Liver (tissue), 8 donors: ENCODE measurements at regions not wholly inside any gene's neighbourhood (a gene's known extent, or its start where the extent isn't known, plus 50 kb on each side); places are given as distances from the start of the nearest gene placed in this dataset.
A peak's percentile ranks its signal among the peaks of the same experiment; 100 is the strongest.

ENCODE experiments used
- DNase-seq: peaks from one replicate; pipeline ENCODE4 v3.0.0-alpha.2; 2017; ENCODE audit warnings: low spot score
- H3K27ac ChIP-seq, 2 donors: one replicate each; pipeline ENCODE4 v1.7.0; 2013; ENCODE audit warnings: inconsistent platforms in 2 of 2, low read length in 2 of 2, control low read depth in 1 of 2, low read depth in 1 of 2, mild to moderate bottlenecking in 1 of 2
- H3K27me3 ChIP-seq, 4 donors: one replicate each; pipeline versions ENCODE4 v1.6.1 to v1.7.0; 2013; ENCODE audit warnings: low read length in 3 of 4, inconsistent platforms in 1 of 4, mild to moderate bottlenecking in 1 of 4, moderate library complexity in 1 of 4; ENCODE audit not compliant: control insufficient read depth in 4 of 4, insufficient read depth in 4 of 4
- H3K36me3 ChIP-seq, 4 donors: one replicate each; pipeline versions ENCODE4 v1.6.1 to v1.7.0; 2013; ENCODE audit warnings: low read length in 3 of 4, mild to moderate bottlenecking in 3 of 4, low read depth in 1 of 4, moderate library complexity in 1 of 4; ENCODE audit not compliant: control insufficient read depth in 4 of 4, insufficient read depth in 3 of 4
- H3K4me1 ChIP-seq, 4 donors: one replicate each; pipeline versions ENCODE4 v1.6.1 to v1.7.0; 2013; ENCODE audit warnings: low read length in 3 of 4, mild to moderate bottlenecking in 3 of 4, moderate library complexity in 1 of 4; ENCODE audit not compliant: control insufficient read depth in 4 of 4, insufficient read depth in 4 of 4
- H3K4me3 ChIP-seq, 3 donors: one replicate each; pipeline versions ENCODE4 v1.6.1 to v1.7.0; 2013; ENCODE audit warnings: low read length in 3 of 3, control low read depth in 1 of 3, low read depth in 1 of 3, mild to moderate bottlenecking in 1 of 3
- H3K9ac ChIP-seq, 2 donors: one replicate each; pipeline ENCODE4 v1.7.0; 2013; ENCODE audit warnings: low read length in 2 of 2, mild to moderate bottlenecking in 2 of 2, moderate library complexity in 2 of 2, control low read depth in 1 of 2, low read depth in 1 of 2
- H3K9me3 ChIP-seq, 4 donors: one replicate each; pipeline versions ENCODE4 v1.6.1 to v1.7.0; 2013; ENCODE audit warnings: low read length in 3 of 4; ENCODE audit not compliant: control insufficient read depth in 4 of 4
- CTCF ChIP-seq: fragments of 150-350 bp; IDR thresholded peaks from 2 replicates; pipeline ENCODE4 v1.5.1; 2017; ENCODE audit warnings: improper control_type of control experiment, low read depth, low read length; ENCODE audit not compliant: missing input control
- EGR1 ChIP-seq, 2 donors: IDR thresholded peaks; 2 replicates each; pipeline ENCODE4 v1.6.1; 2016 to 2018; ENCODE audit warnings: antibody characterized with exemption in 2 of 2, low read depth in 2 of 2
- FOXA1 ChIP-seq: IDR thresholded peaks from 2 replicates; pipeline ENCODE4 v1.6.1; 2016; ENCODE audit warnings: antibody characterized with exemption
- FOXA2 ChIP-seq: IDR thresholded peaks from 2 replicates; pipeline ENCODE4 v1.6.1; 2016; ENCODE audit warnings: antibody characterized with exemption
- GABPA ChIP-seq, 2 donors: IDR thresholded peaks in 1 of 2; conservative IDR thresholded peaks in 1 of 2; 2 replicates each; pipeline ENCODE4 v1.6.1; 2016; ENCODE audit warnings: antibody characterized with exemption in 2 of 2, mild to moderate bottlenecking in 1 of 2, moderate library complexity in 1 of 2
- HNF4A ChIP-seq, 2 donors: conservative IDR thresholded peaks; 2 replicates each; pipeline ENCODE4 v1.6.1; 2016; ENCODE audit warnings: antibody characterized with exemption in 2 of 2, mild to moderate bottlenecking in 2 of 2
- HNF4G ChIP-seq: IDR thresholded peaks from 2 replicates; pipeline ENCODE4 v1.6.1; 2016; ENCODE audit warnings: antibody characterized with exemption
- JUND ChIP-seq, 2 donors: IDR thresholded peaks; 2 replicates each; pipeline ENCODE4 v1.6.1; 2016; ENCODE audit warnings: antibody characterized with exemption in 2 of 2
- RAD21 ChIP-seq, 2 donors: IDR thresholded peaks; 2 replicates each; pipeline ENCODE4 v1.6.1; 2016; ENCODE audit warnings: antibody characterized with exemption in 2 of 2, mild to moderate bottlenecking in 2 of 2
- TAF1 ChIP-seq: conservative IDR thresholded peaks from 2 replicates; pipeline ENCODE4 v1.6.1; 2016; ENCODE audit warnings: antibody characterized with exemption, mild to moderate bottlenecking
- WGBS: extraction: QIAGEN DNeasy Blood & Tissue Kit; methylation state at CpG from one replicate; pipeline ENCODE4 v1.1.7; 2013; 5-methylcytosine and 5-hydroxymethylcytosine counted together
- TF ChIP-seq, protein P1 (sequence below): IDR thresholded peaks from 2 replicates; pipeline ENCODE4 v1.6.1; 2016; ENCODE audit warnings: antibody characterized with exemption
- TF ChIP-seq, protein P2 (sequence below): IDR thresholded peaks from 2 replicates; pipeline ENCODE4 v1.6.1; 2016; ENCODE audit warnings: antibody characterized with exemption
- TF ChIP-seq, protein P3 (sequence below): IDR thresholded peaks from 2 replicates; pipeline ENCODE4 v1.6.1; 2016; ENCODE audit warnings: antibody characterized with exemption
- donor health status: healthy.
- donor health status: healthy.
- donor health status: healthy.
- donor health status: healthy.
- donor health status: healthy.

- TF ChIP-seq, protein P1, sequence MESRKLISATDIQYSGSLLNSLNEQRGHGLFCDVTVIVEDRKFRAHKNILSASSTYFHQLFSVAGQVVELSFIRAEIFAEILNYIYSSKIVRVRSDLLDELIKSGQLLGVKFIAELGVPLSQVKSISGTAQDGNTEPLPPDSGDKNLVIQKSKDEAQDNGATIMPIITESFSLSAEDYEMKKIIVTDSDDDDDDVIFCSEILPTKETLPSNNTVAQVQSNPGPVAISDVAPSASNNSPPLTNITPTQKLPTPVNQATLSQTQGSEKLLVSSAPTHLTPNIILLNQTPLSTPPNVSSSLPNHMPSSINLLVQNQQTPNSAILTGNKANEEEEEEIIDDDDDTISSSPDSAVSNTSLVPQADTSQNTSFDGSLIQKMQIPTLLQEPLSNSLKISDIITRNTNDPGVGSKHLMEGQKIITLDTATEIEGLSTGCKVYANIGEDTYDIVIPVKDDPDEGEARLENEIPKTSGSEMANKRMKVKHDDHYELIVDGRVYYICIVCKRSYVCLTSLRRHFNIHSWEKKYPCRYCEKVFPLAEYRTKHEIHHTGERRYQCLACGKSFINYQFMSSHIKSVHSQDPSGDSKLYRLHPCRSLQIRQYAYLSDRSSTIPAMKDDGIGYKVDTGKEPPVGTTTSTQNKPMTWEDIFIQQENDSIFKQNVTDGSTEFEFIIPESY: no peak
- no peak for TF ChIP-seq JUND (IDR thresholded peaks at IDR 0.05)
- TF ChIP-seq HNF4A (conservative IDR thresholded peaks at IDR 0.05): no peak
- no peak for TF ChIP-seq GABPA (IDR thresholded peaks at IDR 0.05 in 1 of 2, conservative IDR thresholded peaks at IDR 0.05 in 1 of 2)
- TF ChIP-seq RAD21 (IDR thresholded peaks at IDR 0.05): no peak
- no peak for TF ChIP-seq FOXA1
These were observed 1422.6 kb upstream of the CDH8 start (continued) for GRCh38 chr16:63458846-63459245.

DNA sequence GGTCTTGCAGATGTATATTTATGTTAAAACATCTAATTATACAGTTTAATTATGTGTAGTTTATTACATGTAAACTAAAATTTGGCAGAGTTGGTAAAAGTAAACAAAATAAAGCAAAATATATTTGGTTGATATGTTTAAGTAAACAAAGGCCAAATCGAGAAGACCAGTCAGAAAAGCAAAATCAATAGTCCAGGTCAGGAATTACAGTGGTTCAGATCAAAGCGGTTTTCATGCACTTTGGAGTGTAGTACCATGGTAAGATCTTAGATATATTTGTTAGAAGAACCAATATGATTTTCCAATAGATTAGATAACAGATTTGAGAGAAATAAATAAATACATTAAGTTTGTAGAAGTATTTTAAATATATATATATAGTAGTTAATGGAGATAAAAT, 1421.6 kb upstream of the CDH8 start:
- Histone ChIP-seq H3K27ac (no peak overlapping the region), H3K27me3 (no peaks in the 10 kb centered on the region), H3K36me3 (no peaks in the 10 kb centered on the region), H3K9me3 (no peaks in the 10 kb centered on the region), H3K4me1 (no peaks in the 10 kb centered on the region), H3K9ac (no peak overlapping the region), H3K4me3 (no peak overlapping the region)
- WGBS: 29% methylated on average over 2 of the region's 2 CpGs
- no peak for TF ChIP-seq CTCF
- TF ChIP-seq HNF4A (conservative IDR thresholded peaks at IDR 0.05): peak; percentile 69 to 96
- TF ChIP-seq HNF4G: peak; percentile 51
- no peak for DNase-seq

DNA sequence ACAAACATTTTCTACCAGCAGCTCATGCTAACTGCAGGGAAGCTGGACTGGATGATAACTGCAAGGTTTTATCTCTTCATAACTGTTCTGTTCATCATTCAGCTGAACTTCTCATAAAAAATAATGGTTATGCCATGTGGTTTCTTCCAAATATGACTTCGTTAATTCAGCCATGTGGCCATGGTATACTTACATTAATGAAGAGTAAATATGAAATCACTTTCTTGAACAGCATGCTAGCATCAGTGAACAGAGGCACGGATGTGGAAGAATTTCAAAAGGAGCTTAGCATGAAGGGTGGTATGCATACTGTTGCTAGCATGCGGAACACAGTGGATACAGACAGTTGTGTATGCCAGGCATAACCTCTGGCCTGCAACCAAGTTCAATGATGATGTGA, 1417.0 kb upstream of the CDH8 start:
- no peak overlapping the region for H3K4me3 ChIP-seq
- H3K27me3 ChIP-seq: no peaks in the 10 kb centered on the region
- no peak for DNase-seq
- no peak overlapping the region for H3K9ac ChIP-seq
- H3K36me3 ChIP-seq: no peaks in the 10 kb centered on the region
- H3K27ac ChIP-seq: no peak overlapping the region
- no peak for TF ChIP-seq TAF1
- TF ChIP-seq JUND (IDR thresholded peaks at IDR 0.05): no peak
- TF ChIP-seq GABPA (IDR thresholded peaks at IDR 0.05 in 1 of 2, conservative IDR thresholded peaks at IDR 0.05 in 1 of 2): no peak
- TF ChIP-seq CTCF: no peak
- TF ChIP-seq, protein P2, sequence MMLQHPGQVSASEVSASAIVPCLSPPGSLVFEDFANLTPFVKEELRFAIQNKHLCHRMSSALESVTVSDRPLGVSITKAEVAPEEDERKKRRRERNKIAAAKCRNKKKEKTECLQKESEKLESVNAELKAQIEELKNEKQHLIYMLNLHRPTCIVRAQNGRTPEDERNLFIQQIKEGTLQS: no peak
- TF ChIP-seq, protein P1: no peak
- TF ChIP-seq, protein P3, sequence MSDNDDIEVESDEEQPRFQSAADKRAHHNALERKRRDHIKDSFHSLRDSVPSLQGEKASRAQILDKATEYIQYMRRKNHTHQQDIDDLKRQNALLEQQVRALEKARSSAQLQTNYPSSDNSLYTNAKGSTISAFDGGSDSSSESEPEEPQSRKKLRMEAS: no peak
- no peak for TF ChIP-seq HNF4A (conservative IDR thresholded peaks at IDR 0.05)
- no peak for TF ChIP-seq FOXA2
- TF ChIP-seq EGR1 (IDR thresholded peaks at IDR 0.05; ENCODE audit: low read depth in 2 of 2): no peak
- TF ChIP-seq HNF4G: no peak
- no peaks in the 10 kb centered on the region for H3K4me1 ChIP-seq
- WGBS: 73% methylated on average over 3 of the region's 3 CpGs
- no peaks in the 10 kb centered on the region for H3K9me3 ChIP-seq
